Tibial artery (tissue), 4 donors: ENCODE measurements at regions not wholly inside any gene's neighbourhood (a gene's known extent, or its start where the extent isn't known, plus 50 kb on each side); places are given as distances from the start of the nearest gene placed in this dataset.
"Not testable (repeated sequence)": the region's sequence is repeated elsewhere in the genome, so short reads cannot be mapped to it uniquely, and the experiment has no call there.

Source experiments
- DNase-seq, 2 donors: peaks; one replicate each; pipeline ENCODE4 v3.0.0-alpha.2; 2019
- H3K27ac ChIP-seq, 2 donors: fragments of 200-600 bp; sonication (generic) in 1 of 2; 1 replicate in 1 of 2; 2 replicates in 1 of 2; pipeline ENCODE4 v1.5.1; 2018 to 2019; ENCODE audit warnings: mild to moderate bottlenecking in 1 of 2
- H3K27me3 ChIP-seq, 2 donors: fragments of 200-600 bp; sonication (generic) in 1 of 2; one replicate each; pipeline versions ENCODE4 v1.5.1 to v1.6.0; 2016 to 2019
- H3K36me3 ChIP-seq, 3 donors: fragments of 200-600 bp; sonication (generic) in 2 of 3; one replicate each; pipeline ENCODE4 v1.5.1; 2016 to 2019; ENCODE audit warnings: mild to moderate bottlenecking in 2 of 3
- H3K4me1 ChIP-seq, 4 donors: fragments of 200-600 bp; sonication (generic) in 2 of 4; 1 replicate in 3 of 4; 2 replicates in 1 of 4; pipeline ENCODE4 v1.5.1; 2016 to 2019
- H3K4me3 ChIP-seq, 2 donors: fragments of 200-600 bp; sonication (generic) in 1 of 2; 1 replicate in 1 of 2; 2 replicates in 1 of 2; pipeline ENCODE4 v1.5.1; 2018 to 2019; ENCODE audit warnings: mild to moderate bottlenecking in 2 of 2
- H3K9me3 ChIP-seq, 3 donors: fragments of 200-600 bp; sonication (generic) in 1 of 3; one replicate each; pipeline ENCODE4 v1.5.1; 2016 to 2019
- CTCF ChIP-seq, 2 experiments: fragments of 200-600 bp in 1 of 2; fragments of 450-650 bp in 1 of 2; IDR thresholded peaks; one replicate each; pipeline ENCODE4 v1.5.1; 2017 to 2019; ENCODE audit warnings: antibody characterized with exemption in 2 of 2, mild to moderate bottlenecking in 1 of 2, moderate library complexity in 1 of 2
- intact Hi-C: fragments of 100-400 bp; cut with DNase I; formaldehyde crosslinking; loops from one replicate; pipeline ENCODE4 v1.15.0; 2023; ENCODE audit warnings: low total_unique reads

GRCh38 chr5:117539692-117540091, 965.1 kb upstream of the SEMA6A start:
- intact Hi-C loops, result no loop called here
- Histone ChIP-seq H3K27me3 (no peaks in the 10 kb centered on the region), H3K4me3 (no peak overlapping the region), H3K27ac (no peak overlapping the region), H3K9me3 (peaks cover 0 to 4% (median 0%) of the 10 kb centered on the region in 3 donors), H3K36me3 (no peaks in the 10 kb centered on the region), H3K4me1 (no peaks in the 10 kb centered on the region)
- no peak for DNase-seq
- TF ChIP-seq CTCF (IDR thresholded peaks at IDR 0.05), result no peak

- TF ChIP-seq CTCF (IDR thresholded peaks at IDR 0.05), result no peak
These were observed 959.2 kb upstream of the SEMA6A start for GRCh38 chr5:117533792-117534191.

GRCh38 chr5:117533051-117533670, 958.5 kb upstream of the SEMA6A start:
- H3K27ac ChIP-seq, H3K4me3 ChIP-seq, DNase-seq, H3K27me3 ChIP-seq, intact Hi-C loops, H3K36me3 ChIP-seq, H3K4me1 ChIP-seq, H3K9me3 ChIP-seq: not testable (repeated sequence)

More at GRCh38 chr5:117533792-117534191, 959.2 kb upstream of the SEMA6A start:
- intact Hi-C loops, result no loop called here
- Histone ChIP-seq H3K27me3 (no peaks in the 10 kb centered on the region), H3K4me3 (no peak overlapping the region), H3K9me3 (no peaks in the 10 kb centered on the region), H3K4me1 (no peaks in the 10 kb centered on the region), H3K27ac (no peak overlapping the region), H3K36me3 (no peaks in the 10 kb centered on the region)
- no peak for DNase-seq

GRCh38 chr5:117519957-117520500, 945.4 kb upstream of the SEMA6A start:
- Histone ChIP-seq H3K27me3 (no peaks in the 10 kb centered on the region), H3K27ac (no peak overlapping the region), H3K9me3 (no peaks in the 10 kb centered on the region), H3K36me3 (no peaks in the 10 kb centered on the region), H3K4me3 (no peak overlapping the region), H3K4me1 (no peaks in the 10 kb centered on the region)
- intact Hi-C loops, result no loop called here
- no peak for TF ChIP-seq CTCF (IDR thresholded peaks at IDR 0.05)
- DNase-seq, result no peak

GRCh38 chr5:117504305-117504704, 929.7 kb upstream of the SEMA6A start:
- Histone ChIP-seq H3K27ac (no peak overlapping the region), H3K36me3 (no peaks in the 10 kb centered on the region), H3K9me3 (no peaks in the 10 kb centered on the region), H3K27me3 (no peaks in the 10 kb centered on the region), H3K4me3 (no peak overlapping the region), H3K4me1 (no peaks in the 10 kb centered on the region)
- intact Hi-C loops, result no loop called here
- no peak for DNase-seq
- TF ChIP-seq CTCF (IDR thresholded peaks at IDR 0.05), result no peak

GRCh38 chr5:117497601-117498000, 923.0 kb upstream of the SEMA6A start:
- no peak overlapping the region for H3K27ac ChIP-seq
- H3K36me3 ChIP-seq, result no peaks in the 10 kb centered on the region
- intact Hi-C loops, result no loop called here
- H3K4me3 ChIP-seq, result no peak overlapping the region
- no peaks in the 10 kb centered on the region for H3K27me3 ChIP-seq
- no peak for TF ChIP-seq CTCF (IDR thresholded peaks at IDR 0.05)
- no peaks in the 10 kb centered on the region for H3K9me3 ChIP-seq
- DNase-seq, result no peak
- H3K4me1 ChIP-seq, result no peaks in the 10 kb centered on the region
